B cell (primary cell): ENCODE measurements at regions not wholly inside any gene's neighbourhood (a gene's known extent, or its start where the extent isn't known, plus 50 kb on each side); places are given as distances from the start of the nearest gene placed in this dataset.

Source experiments
- EZH2 ChIP-seq: IDR thresholded peaks from 2 replicates; pipeline ENCODE4 v1.6.1; 2012; ENCODE audit warnings: borderline replicate concordance, low read depth, mild to moderate bottlenecking, moderate library complexity, low read length; ENCODE audit not compliant: insufficient read depth, poor library complexity, severe bottlenecking
- TF ChIP-seq, protein P1 (sequence below): fragments of 200-600 bp; IDR thresholded peaks from one replicate; pipeline ENCODE4 v1.8.0; 2022; ENCODE audit warnings: antibody characterized with exemption, mild to moderate bottlenecking

DNA sequence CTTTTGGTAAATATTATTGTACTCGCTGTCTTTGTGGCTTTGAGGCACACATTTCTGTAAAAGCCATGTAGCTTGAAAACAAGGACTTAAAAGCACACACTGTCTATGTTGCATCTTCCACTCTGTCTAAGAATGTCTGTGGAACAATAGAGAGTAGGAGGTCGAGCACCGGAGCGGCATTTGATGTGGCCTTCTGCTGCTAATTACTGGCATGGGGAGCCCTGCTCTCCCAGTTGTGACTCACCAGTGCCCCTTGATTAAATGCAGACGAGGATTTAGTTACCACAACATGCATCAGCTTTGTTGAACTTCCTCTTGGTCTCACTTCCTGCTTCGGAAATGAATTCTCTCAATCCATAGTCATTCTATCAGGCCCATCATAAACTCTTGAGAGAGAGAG lies 680.7 kb upstream of the SLC35B3 start:
- TF ChIP-seq, protein P1, sequence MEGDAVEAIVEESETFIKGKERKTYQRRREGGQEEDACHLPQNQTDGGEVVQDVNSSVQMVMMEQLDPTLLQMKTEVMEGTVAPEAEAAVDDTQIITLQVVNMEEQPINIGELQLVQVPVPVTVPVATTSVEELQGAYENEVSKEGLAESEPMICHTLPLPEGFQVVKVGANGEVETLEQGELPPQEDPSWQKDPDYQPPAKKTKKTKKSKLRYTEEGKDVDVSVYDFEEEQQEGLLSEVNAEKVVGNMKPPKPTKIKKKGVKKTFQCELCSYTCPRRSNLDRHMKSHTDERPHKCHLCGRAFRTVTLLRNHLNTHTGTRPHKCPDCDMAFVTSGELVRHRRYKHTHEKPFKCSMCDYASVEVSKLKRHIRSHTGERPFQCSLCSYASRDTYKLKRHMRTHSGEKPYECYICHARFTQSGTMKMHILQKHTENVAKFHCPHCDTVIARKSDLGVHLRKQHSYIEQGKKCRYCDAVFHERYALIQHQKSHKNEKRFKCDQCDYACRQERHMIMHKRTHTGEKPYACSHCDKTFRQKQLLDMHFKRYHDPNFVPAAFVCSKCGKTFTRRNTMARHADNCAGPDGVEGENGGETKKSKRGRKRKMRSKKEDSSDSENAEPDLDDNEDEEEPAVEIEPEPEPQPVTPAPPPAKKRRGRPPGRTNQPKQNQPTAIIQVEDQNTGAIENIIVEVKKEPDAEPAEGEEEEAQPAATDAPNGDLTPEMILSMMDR: no peak
- TF ChIP-seq EZH2: no peak
